Left ventricle myocardium inferior (tissue), 1 donor: ENCODE measurements at regions not wholly inside any gene's neighbourhood (a gene's known extent, or its start where the extent isn't known, plus 50 kb on each side); places are given as distances from the start of the nearest gene placed in this dataset.

Source experiments
- DNase-seq: peaks from one replicate; pipeline ENCODE4 v3.0.0-alpha.2; 2020
- H3K27ac ChIP-seq: fragments of 200-600 bp; replicated peaks from 2 replicates; pipeline ENCODE4 v1.8.0; 2021
- H3K27me3 ChIP-seq: fragments of 200-600 bp; 2 replicates; pipeline ENCODE4 v1.8.0; 2021; ENCODE audit warnings: low read depth
- H3K36me3 ChIP-seq: fragments of 200-600 bp; 2 replicates; pipeline ENCODE4 v1.8.0; 2021
- H3K4me1 ChIP-seq: fragments of 200-600 bp; 2 replicates; pipeline ENCODE4 v1.8.0; 2021
- H3K4me3 ChIP-seq: fragments of 200-600 bp; 2 replicates; pipeline ENCODE4 v1.8.0; 2021; ENCODE audit warnings: mild to moderate bottlenecking, moderate library complexity
- H3K9me3 ChIP-seq: fragments of 200-600 bp; replicated peaks from 2 replicates; pipeline ENCODE4 v1.8.0; 2021
- intact Hi-C: fragments of 100-400 bp; cut with micrococcal nuclease; formaldehyde crosslinking; loops from one replicate; pipeline ENCODE4 v1.11.0; 2022
- TF ChIP-seq, protein P1 (sequence below): fragments of 200-600 bp; IDR thresholded peaks from 2 replicates; pipeline ENCODE4 v1.8.0; 2021; ENCODE audit warnings: antibody characterized with exemption, mild to moderate bottlenecking, borderline replicate concordance
- donor health status: DM: no; HTN: yes; CAD: no; lungs with severe emphysema.

DNA sequence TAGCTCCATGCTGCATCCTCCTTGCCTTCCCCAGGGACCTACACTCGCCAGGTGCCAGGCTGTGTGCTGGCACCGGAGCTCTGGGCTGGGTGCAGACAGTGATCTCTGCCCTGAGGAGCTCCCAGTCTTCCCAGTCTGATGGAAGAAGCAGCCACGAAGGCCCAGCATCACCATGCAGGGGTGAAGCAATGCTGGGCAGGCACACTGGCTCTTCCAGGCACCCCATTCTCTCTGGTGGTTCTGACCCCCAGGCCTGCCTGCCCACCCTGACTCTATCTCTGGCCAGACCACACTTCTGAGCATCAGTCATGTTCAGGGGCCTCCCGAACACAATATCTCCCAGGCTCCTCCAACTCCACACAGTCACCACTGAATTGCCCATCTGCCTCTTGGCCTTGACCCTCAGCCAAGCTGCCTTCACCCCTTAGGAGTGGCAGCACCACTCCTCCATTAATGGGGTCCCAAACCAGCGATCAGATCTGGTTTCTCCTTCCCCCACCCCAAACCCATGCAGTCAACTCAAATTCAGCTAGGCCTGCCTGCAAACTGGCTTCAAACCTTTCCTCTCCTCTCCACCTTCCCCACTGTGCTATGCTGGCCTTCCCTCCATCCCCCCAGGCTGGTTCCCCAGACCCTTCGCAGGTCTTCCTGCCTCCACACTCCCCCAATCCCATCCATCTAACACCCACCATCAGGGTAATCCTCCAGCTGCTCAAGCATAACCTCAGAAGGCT, 102.7 kb upstream of the MVB12B start:
- intact Hi-C loops = no loop called here
- no peaks in the 10 kb centered on the region for H3K36me3 ChIP-seq
- H3K9me3 ChIP-seq = peaks cover 17% of the 10 kb centered on the region
- peaks cover 6% of the 10 kb centered on the region for H3K4me1 ChIP-seq
- H3K4me3 ChIP-seq = no peak overlapping the region
- H3K27ac ChIP-seq = no peak overlapping the region
- TF ChIP-seq, protein P1, sequence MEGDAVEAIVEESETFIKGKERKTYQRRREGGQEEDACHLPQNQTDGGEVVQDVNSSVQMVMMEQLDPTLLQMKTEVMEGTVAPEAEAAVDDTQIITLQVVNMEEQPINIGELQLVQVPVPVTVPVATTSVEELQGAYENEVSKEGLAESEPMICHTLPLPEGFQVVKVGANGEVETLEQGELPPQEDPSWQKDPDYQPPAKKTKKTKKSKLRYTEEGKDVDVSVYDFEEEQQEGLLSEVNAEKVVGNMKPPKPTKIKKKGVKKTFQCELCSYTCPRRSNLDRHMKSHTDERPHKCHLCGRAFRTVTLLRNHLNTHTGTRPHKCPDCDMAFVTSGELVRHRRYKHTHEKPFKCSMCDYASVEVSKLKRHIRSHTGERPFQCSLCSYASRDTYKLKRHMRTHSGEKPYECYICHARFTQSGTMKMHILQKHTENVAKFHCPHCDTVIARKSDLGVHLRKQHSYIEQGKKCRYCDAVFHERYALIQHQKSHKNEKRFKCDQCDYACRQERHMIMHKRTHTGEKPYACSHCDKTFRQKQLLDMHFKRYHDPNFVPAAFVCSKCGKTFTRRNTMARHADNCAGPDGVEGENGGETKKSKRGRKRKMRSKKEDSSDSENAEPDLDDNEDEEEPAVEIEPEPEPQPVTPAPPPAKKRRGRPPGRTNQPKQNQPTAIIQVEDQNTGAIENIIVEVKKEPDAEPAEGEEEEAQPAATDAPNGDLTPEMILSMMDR = no peak
- peaks cover 99% of the 10 kb centered on the region for H3K27me3 ChIP-seq
- no peak for DNase-seq

DNA sequence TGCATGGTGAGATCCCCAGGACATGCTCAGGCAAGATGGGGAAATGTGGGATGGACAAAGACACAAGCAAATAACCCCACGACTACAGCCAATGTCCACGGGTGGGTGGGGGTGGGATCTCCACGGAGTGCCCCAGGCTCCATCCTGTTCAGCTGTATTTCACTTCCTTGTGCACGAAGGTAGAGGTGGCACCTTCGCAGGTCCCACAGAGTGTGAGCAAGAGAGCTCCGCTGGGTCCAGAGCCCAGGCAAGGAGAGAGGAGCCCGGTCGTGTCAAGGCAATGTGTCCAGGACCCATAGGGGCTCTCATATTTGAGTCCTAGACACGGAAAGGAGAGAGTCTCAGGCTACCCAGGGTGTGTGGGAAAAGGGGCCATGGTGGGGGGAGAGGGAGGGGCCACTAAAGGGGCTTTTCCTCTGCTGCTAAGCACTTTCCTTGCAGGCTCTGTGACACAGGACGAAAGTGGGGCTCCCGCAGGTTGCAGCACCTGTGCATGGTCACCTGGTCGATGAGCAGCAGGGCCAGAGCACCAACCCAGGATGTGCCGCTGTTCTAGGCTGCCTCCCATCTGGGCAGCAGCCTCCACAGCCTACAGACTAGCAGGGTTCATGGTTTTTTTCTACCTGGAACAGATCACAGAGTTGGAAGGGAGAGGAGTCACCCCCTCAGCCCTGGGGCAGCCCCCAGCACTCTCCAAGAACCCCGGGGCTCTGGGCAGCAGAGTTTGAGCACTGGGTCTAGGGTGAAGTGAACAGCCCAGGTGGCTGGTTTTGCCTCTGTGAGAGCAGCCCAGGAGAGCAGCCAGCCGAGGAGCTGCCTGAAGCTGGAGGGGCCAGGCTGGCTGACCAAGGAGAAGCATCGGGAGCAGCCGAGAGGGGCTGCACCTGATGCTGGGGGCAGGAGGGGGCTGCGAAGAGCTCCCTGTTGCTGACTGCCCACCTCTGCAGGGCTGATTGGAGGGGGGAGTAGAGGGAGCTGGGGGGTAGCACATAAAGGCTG, 100.7 kb upstream of the MVB12B start:
- Histone ChIP-seq H3K4me1 (peaks cover 6% of the 10 kb centered on the region), H3K9me3 (peaks cover 10% of the 10 kb centered on the region), H3K36me3 (no peaks in the 10 kb centered on the region), H3K4me3 (no peak overlapping the region), H3K27ac (no peak overlapping the region), H3K27me3 (peaks cover 96% of the 10 kb centered on the region)
- no peak for DNase-seq
- intact Hi-C loops = no loop called here
- TF ChIP-seq, protein P1 = no peak

DNA sequence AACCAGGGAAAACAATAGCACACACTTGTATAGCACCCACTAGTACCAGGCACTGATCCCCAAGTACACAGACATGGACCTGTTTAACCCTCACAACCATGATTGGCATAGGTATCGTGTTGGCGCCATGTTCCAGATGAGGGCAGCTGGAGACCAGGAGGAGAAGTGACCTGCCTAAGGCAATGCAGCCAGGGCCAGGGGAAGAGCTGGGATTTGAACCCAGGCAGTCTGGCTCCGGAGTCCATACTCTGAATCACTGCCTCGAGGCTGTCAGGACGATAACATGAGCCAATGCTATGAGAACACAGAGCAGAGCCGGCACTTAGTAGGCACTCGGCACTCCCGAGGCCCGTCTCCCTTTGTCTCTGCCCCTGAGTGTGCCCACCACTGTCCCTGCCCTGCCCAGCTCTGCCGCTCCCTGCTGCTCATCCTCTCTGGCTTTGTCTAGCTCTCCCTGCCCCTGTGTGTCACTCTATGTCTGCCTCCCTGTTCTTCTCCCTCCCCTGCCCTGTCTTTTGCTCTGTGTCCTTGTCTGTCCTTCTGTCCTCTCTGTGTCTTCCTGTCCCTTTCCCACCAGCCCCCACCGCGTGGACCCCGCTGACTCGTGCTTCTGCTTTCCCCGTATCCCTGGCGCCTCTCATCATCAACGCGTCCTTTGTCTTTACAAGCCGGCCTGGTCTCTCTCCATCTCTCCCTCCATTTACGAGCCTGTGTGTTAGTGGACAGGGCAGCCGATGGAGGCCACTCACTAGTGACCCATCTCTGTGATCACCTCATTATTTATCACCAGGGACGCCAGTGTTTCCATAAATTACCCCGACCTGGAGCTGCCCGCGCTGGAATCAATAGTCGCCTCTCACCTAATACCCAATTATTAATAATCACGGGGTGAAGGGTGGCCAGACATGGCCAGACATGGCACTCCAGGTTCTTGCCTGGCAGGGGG, 99.4 kb upstream of the MVB12B start:
- Histone ChIP-seq H3K4me3 (no peak overlapping the region), H3K27me3 (peaks cover 83% of the 10 kb centered on the region), H3K4me1 (peaks cover 6% of the 10 kb centered on the region), H3K36me3 (no peaks in the 10 kb centered on the region), H3K27ac (no peak overlapping the region), H3K9me3 (no peaks in the 10 kb centered on the region)
- intact Hi-C loops = no loop called here
- DNase-seq = no peak
- TF ChIP-seq, protein P1 = no peak

DNA sequence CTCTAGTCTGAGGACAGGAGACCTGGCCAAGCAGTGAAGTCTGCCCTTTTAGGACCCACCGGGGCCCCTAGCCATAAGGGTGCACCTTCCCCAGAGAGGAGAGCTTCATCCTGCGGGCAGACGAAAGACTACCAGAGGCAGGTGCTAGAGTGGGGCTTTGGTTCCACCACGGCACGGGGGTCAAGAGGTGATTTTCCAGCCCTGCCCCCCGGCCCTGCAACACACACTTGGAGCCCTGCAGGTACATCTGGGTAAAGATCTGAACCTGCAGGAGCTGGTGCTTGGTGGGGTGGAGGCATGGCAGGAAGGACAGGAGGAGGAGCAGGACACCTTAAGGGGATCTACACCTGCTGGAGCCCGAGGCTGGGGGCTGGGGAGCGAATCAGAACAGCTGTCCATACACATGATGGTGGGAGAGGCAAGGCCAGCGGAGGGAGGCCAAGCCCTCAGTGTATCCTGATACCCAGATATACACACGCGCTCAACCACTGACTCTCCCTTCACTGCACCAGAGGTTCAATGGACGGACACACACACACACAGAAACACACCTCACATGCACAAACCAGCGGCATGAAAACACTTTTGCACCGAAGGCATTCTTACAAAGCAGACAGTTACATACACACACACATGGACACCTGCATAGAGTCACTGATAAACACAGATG, 98.4 kb upstream of the MVB12B start:
- H3K4me3 ChIP-seq = no peak overlapping the region
- H3K27ac ChIP-seq = no peak overlapping the region
- H3K4me1 ChIP-seq = no peaks in the 10 kb centered on the region
- no peaks in the 10 kb centered on the region for H3K9me3 ChIP-seq
- DNase-seq = no peak
- no peaks in the 10 kb centered on the region for H3K36me3 ChIP-seq
- H3K27me3 ChIP-seq = peaks cover 73% of the 10 kb centered on the region
- intact Hi-C loops = no loop called here
- TF ChIP-seq, protein P1 = no peak
